ENCODE measurements at regions not wholly inside any gene's neighbourhood (a gene's known extent, or its start where the extent isn't known, plus 50 kb on each side); places are given as distances from the start of the nearest gene placed in this dataset.

DNA sequence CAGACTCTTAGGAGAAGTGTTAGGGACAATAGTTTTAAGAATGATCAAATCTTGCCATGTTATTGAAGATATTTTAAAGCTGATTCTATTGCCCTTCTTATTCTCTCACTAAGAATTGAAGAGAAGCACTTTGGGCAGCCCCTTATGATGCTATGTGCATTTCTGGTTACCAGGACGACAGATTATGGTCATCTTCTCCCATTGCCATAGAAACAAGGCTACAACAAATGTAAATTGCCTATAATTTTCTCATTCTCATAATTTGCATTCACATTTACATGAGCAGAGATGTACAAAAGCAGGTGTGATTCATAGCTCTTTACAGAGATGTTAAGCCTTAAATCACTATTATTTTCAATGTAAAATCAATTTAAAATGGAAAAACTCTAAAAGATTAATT, 137.3 kb upstream of the PCDH9 start:
- H3K27me3 ChIP-seq (ENCODE audit: control insufficient read depth, insufficient read depth, low read length, poor library complexity, severe bottlenecking): no peaks in the 10 kb centered on the region
- no peak overlapping the region for H3K4me3 ChIP-seq (ENCODE audit: insufficient read depth, low read depth, low read length)
- H3K4me1 ChIP-seq (ENCODE audit: control insufficient read depth, insufficient read depth, low read length): no peaks in the 10 kb centered on the region
- H3K27ac ChIP-seq (ENCODE audit: insufficient read depth, low read depth, low read length, poor library complexity, severe bottlenecking): no peak overlapping the region
- 79 to 94% methylated on average over 1 of the region's 1 CpG for WGBS, 2 experiments
- H3K9me3 ChIP-seq (ENCODE audit: control insufficient read depth, low read length): no peaks in the 10 kb centered on the region
- H3K36me3 ChIP-seq (ENCODE audit: control insufficient read depth, insufficient read depth, low read length): no peaks in the 10 kb centered on the region

GRCh38 chr13:67366533-67366932, 136.4 kb upstream of the PCDH9 start:
- H3K27me3 ChIP-seq (ENCODE audit: control insufficient read depth, insufficient read depth, low read length, poor library complexity, severe bottlenecking): no peaks in the 10 kb centered on the region
- H3K4me1 ChIP-seq (ENCODE audit: control insufficient read depth, insufficient read depth, low read length): no peaks in the 10 kb centered on the region
- H3K27ac ChIP-seq (ENCODE audit: insufficient read depth, low read depth, low read length, poor library complexity, severe bottlenecking): no peak overlapping the region
- H3K36me3 ChIP-seq (ENCODE audit: control insufficient read depth, insufficient read depth, low read length): no peaks in the 10 kb centered on the region
- H3K9me3 ChIP-seq (ENCODE audit: control insufficient read depth, low read length): no peaks in the 10 kb centered on the region
- H3K4me3 ChIP-seq (ENCODE audit: insufficient read depth, low read depth, low read length): no peak overlapping the region

DNA sequence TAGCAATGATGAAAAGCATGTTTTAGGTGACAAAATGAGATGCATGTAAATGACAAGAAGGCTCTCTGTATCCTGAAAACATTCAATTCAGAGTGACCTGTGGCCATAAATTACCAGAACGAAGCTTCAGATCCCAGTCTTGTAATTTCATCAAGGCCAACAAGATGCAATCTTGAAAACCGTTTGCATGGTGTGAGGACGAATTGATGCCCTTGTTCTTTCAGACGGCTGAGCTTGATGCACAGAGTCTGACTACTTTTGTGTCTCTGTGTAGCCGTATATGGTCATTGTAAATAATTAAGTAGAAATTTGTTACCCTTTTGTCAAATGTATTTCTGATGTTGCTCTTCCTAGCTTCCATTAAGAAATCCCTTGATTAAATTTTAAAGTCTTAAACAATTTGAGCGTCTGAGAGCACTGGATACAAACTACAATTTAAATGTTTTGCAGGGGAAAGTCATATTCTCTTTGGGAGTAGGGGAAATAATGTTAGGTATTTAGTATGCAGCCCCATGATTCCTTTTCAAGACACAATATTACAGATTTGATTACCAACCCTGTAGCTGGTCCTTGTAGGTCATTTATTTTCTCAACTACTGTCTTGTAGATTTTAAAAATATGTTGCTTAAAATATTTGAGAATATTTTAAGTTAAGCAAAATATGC, 125.8 kb upstream of the PCDH9 start:
- WGBS, 2 experiments: 76 to 80% methylated on average over 5 of the region's 6 CpGs

GRCh38 chr13:67353941-67354340, 123.8 kb upstream of the PCDH9 start:
- no peaks in the 10 kb centered on the region for H3K36me3 ChIP-seq (ENCODE audit: control insufficient read depth, insufficient read depth, low read length)
- no peak overlapping the region for H3K4me3 ChIP-seq (ENCODE audit: insufficient read depth, low read depth, low read length)
- H3K9me3 ChIP-seq (ENCODE audit: control insufficient read depth, low read length): no peaks in the 10 kb centered on the region
- no peak overlapping the region for H3K27ac ChIP-seq (ENCODE audit: insufficient read depth, low read depth, low read length, poor library complexity, severe bottlenecking)
- WGBS, 2 experiments: 87 to 93% methylated on average over 2 of the region's 2 CpGs
- no peaks in the 10 kb centered on the region for H3K4me1 ChIP-seq (ENCODE audit: control insufficient read depth, insufficient read depth, low read length)
- H3K27me3 ChIP-seq (ENCODE audit: control insufficient read depth, insufficient read depth, low read length, poor library complexity, severe bottlenecking): no peaks in the 10 kb centered on the region

More for the DNA sequence above, 125.8 kb upstream of the PCDH9 start:
- Histone ChIP-seq H3K4me3 (ENCODE audit: insufficient read depth, low read depth, low read length) (no peak overlapping the region), H3K9me3 (ENCODE audit: control insufficient read depth, low read length) (no peaks in the 10 kb centered on the region), H3K36me3 (ENCODE audit: control insufficient read depth, insufficient read depth, low read length) (no peaks in the 10 kb centered on the region), H3K4me1 (ENCODE audit: control insufficient read depth, insufficient read depth, low read length) (no peaks in the 10 kb centered on the region), H3K27ac (ENCODE audit: insufficient read depth, low read depth, low read length, poor library complexity, severe bottlenecking) (no peak overlapping the region), H3K27me3 (ENCODE audit: control insufficient read depth, insufficient read depth, low read length, poor library complexity, severe bottlenecking) (no peaks in the 10 kb centered on the region)

GRCh38 chr13:67353031-67353430, 122.9 kb upstream of the PCDH9 start:
- Histone ChIP-seq H3K4me3 (ENCODE audit: insufficient read depth, low read depth, low read length) (no peak overlapping the region), H3K27me3 (ENCODE audit: control insufficient read depth, insufficient read depth, low read length, poor library complexity, severe bottlenecking) (no peaks in the 10 kb centered on the region), H3K9me3 (ENCODE audit: control insufficient read depth, low read length) (no peaks in the 10 kb centered on the region), H3K36me3 (ENCODE audit: control insufficient read depth, insufficient read depth, low read length) (no peaks in the 10 kb centered on the region), H3K4me1 (ENCODE audit: control insufficient read depth, insufficient read depth, low read length) (no peaks in the 10 kb centered on the region), H3K27ac (ENCODE audit: insufficient read depth, low read depth, low read length, poor library complexity, severe bottlenecking) (no peak overlapping the region)
- no CpG with 5 or more reads among the region's 1 CpG for WGBS, 2 experiments

DNA sequence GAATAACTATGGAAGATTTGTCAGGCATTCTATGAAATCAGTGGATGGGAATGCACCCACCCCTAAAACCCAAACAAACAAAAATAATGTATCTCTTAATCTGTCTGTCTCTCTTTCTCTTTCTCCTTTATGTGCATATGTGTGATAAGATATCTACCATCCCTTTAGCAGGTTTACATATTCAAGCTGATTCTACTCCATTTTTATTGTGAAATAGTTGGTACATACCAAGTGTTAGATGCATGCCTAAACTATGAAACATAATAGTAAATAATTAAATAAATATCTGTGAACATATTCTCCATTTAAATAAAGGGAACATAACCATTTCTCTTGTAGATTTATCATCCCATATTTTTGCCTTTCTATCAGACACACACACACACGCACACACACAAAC, 121.8 kb upstream of the PCDH9 start:
- 86 to 92% methylated on average over 1 of the region's 1 CpG for WGBS, 2 experiments
- H3K36me3 ChIP-seq (ENCODE audit: control insufficient read depth, insufficient read depth, low read length): no peaks in the 10 kb centered on the region
- H3K9me3 ChIP-seq (ENCODE audit: control insufficient read depth, low read length): no peaks in the 10 kb centered on the region
- H3K4me3 ChIP-seq (ENCODE audit: insufficient read depth, low read depth, low read length): no peak overlapping the region
- no peaks in the 10 kb centered on the region for H3K4me1 ChIP-seq (ENCODE audit: control insufficient read depth, insufficient read depth, low read length)
- no peak overlapping the region for H3K27ac ChIP-seq (ENCODE audit: insufficient read depth, low read depth, low read length, poor library complexity, severe bottlenecking)
- H3K27me3 ChIP-seq (ENCODE audit: control insufficient read depth, insufficient read depth, low read length, poor library complexity, severe bottlenecking): no peaks in the 10 kb centered on the region

GRCh38 chr13:67351114-67351513, 121.0 kb upstream of the PCDH9 start:
- no peaks in the 10 kb centered on the region for H3K36me3 ChIP-seq (ENCODE audit: control insufficient read depth, insufficient read depth, low read length)
- WGBS, 2 experiments: no CpG with 5 or more reads among the region's 1 CpG

GRCh38 chr13:67343777-67344176, 113.6 kb upstream of the PCDH9 start:
- Histone ChIP-seq H3K36me3 (ENCODE audit: control insufficient read depth, insufficient read depth, low read length) (no peaks in the 10 kb centered on the region), H3K4me3 (ENCODE audit: insufficient read depth, low read depth, low read length) (no peak overlapping the region), H3K27me3 (ENCODE audit: control insufficient read depth, insufficient read depth, low read length, poor library complexity, severe bottlenecking) (no peaks in the 10 kb centered on the region), H3K27ac (ENCODE audit: insufficient read depth, low read depth, low read length, poor library complexity, severe bottlenecking) (no peak overlapping the region), H3K9me3 (ENCODE audit: control insufficient read depth, low read length) (no peaks in the 10 kb centered on the region), H3K4me1 (ENCODE audit: control insufficient read depth, insufficient read depth, low read length) (no peaks in the 10 kb centered on the region)
- WGBS, 2 experiments: 100% methylated on average over 1 of the region's 1 CpG; no CpG with 5 or more reads in 1 of the 2 experiments

More at GRCh38 chr13:67351114-67351513, 121.0 kb upstream of the PCDH9 start:
- H3K4me1 ChIP-seq (ENCODE audit: control insufficient read depth, insufficient read depth, low read length): no peaks in the 10 kb centered on the region
- H3K4me3 ChIP-seq (ENCODE audit: insufficient read depth, low read depth, low read length): no peak overlapping the region
- H3K27me3 ChIP-seq (ENCODE audit: control insufficient read depth, insufficient read depth, low read length, poor library complexity, severe bottlenecking): no peaks in the 10 kb centered on the region
- no peak overlapping the region for H3K27ac ChIP-seq (ENCODE audit: insufficient read depth, low read depth, low read length, poor library complexity, severe bottlenecking)
- no peaks in the 10 kb centered on the region for H3K9me3 ChIP-seq (ENCODE audit: control insufficient read depth, low read length)

GRCh38 chr13:67341406-67341805, 111.3 kb upstream of the PCDH9 start:
- Histone ChIP-seq H3K27ac (ENCODE audit: insufficient read depth, low read depth, low read length, poor library complexity, severe bottlenecking) (no peak overlapping the region), H3K9me3 (ENCODE audit: control insufficient read depth, low read length) (no peaks in the 10 kb centered on the region), H3K4me3 (ENCODE audit: insufficient read depth, low read depth, low read length) (no peak overlapping the region), H3K4me1 (ENCODE audit: control insufficient read depth, insufficient read depth, low read length) (no peaks in the 10 kb centered on the region), H3K36me3 (ENCODE audit: control insufficient read depth, insufficient read depth, low read length) (no peaks in the 10 kb centered on the region), H3K27me3 (ENCODE audit: control insufficient read depth, insufficient read depth, low read length, poor library complexity, severe bottlenecking) (no peaks in the 10 kb centered on the region)
- WGBS, 2 experiments: 87 to 89% methylated on average over 5 of the region's 5 CpGs

- no peaks in the 10 kb centered on the region for H3K4me1 ChIP-seq (ENCODE audit: control insufficient read depth, insufficient read depth, low read length)
- H3K36me3 ChIP-seq (ENCODE audit: control insufficient read depth, insufficient read depth, low read length): no peaks in the 10 kb centered on the region
- no peaks in the 10 kb centered on the region for H3K9me3 ChIP-seq (ENCODE audit: control insufficient read depth, low read length)
- 91 to 100% methylated on average over 3 of the region's 3 CpGs for whole genome bisulfite sequencing, 2 experiments
- no peak overlapping the region for H3K27ac ChIP-seq (ENCODE audit: insufficient read depth, low read depth, low read length, poor library complexity, severe bottlenecking)
- H3K27me3 ChIP-seq (ENCODE audit: control insufficient read depth, insufficient read depth, low read length, poor library complexity, severe bottlenecking): no peaks in the 10 kb centered on the region
- no peak overlapping the region for H3K4me3 ChIP-seq (ENCODE audit: insufficient read depth, low read depth, low read length)
These were observed 100.0 kb upstream of the PCDH9 start for GRCh38 chr13:67330149-67330548.

DNA sequence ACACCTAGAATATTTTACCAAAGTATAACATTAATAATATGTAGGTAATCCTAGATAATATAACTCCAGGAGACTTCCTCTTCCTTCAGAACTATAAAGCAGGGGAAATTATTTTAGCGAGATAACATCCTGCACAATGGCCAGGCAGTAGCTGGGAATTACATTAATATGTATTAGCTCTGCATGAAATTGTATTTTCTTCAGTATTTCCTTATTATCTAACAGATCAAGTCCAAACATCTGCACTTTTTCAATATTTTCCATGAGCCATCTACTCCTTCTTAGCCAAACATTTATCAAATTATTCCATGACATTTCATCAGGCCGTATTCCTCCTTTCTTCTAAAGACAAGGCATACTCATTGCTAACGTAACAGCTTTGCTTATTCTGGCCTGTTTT, 98.8 kb upstream of the PCDH9 start:
- Histone ChIP-seq H3K27ac (ENCODE audit: insufficient read depth, low read depth, low read length, poor library complexity, severe bottlenecking) (no peak overlapping the region), H3K27me3 (ENCODE audit: control insufficient read depth, insufficient read depth, low read length, poor library complexity, severe bottlenecking) (no peaks in the 10 kb centered on the region), H3K4me1 (ENCODE audit: control insufficient read depth, insufficient read depth, low read length) (no peaks in the 10 kb centered on the region), H3K4me3 (ENCODE audit: insufficient read depth, low read depth, low read length) (no peak overlapping the region), H3K36me3 (ENCODE audit: control insufficient read depth, insufficient read depth, low read length) (no peaks in the 10 kb centered on the region), H3K9me3 (ENCODE audit: control insufficient read depth, low read length) (no peaks in the 10 kb centered on the region)
- WGBS, 2 experiments: 90 to 92% methylated on average over 2 to 3 of the region's 3 CpGs
